ENCODE measurements at regions not wholly inside any gene's neighbourhood (a gene's known extent, or its start where the extent isn't known, plus 50 kb on each side); places are given as distances from the start of the nearest gene placed in this dataset.

- H3K9me3 Mint-ChIP-seq: peaks cover 0 to 2% (median 0%) of the 10 kb centered on the region in 7 donors
- H2AFZ ChIP-seq (ENCODE audit: insufficient read depth, low read depth, low read length, poor library complexity, severe bottlenecking): no peak overlapping the region
- no CpG with 5 or more reads among the region's 2 CpGs for WGBS (ENCODE audit: insufficient coverage)
- no peak overlapping the region for H3K9ac ChIP-seq (ENCODE audit: insufficient read depth, low read length, poor library complexity, severe bottlenecking)
- no peak overlapping the region for H3K27ac ChIP-seq (ENCODE audit: low read depth in 1 of 2, low read length in 2 of 2)
- no peaks in the 10 kb centered on the region for H3K36me3 Mint-ChIP-seq
- H3K9me3 ChIP-seq (replicated peaks in 1 of 2; ENCODE audit: control insufficient read depth in 1 of 2, insufficient read depth in 1 of 2, low read length in 2 of 2): no peaks in the 10 kb centered on the region
- no peaks in the 10 kb centered on the region for H3K36me3 ChIP-seq (replicated peaks in 1 of 2; ENCODE audit: control insufficient read depth in 1 of 2, insufficient read depth in 2 of 2, low read length in 2 of 2)
- no peak overlapping the region for H3K4me3 ChIP-seq (replicated peaks in 1 of 3; ENCODE audit: low read depth in 2 of 3, low read length in 3 of 3)
- intact Hi-C loops (cut with micrococcal nuclease): no loop called here
- H3K4me3 Mint-ChIP-seq: no peak overlapping the region
- no peak overlapping the region for H3K27ac Mint-ChIP-seq
- no peak for TF ChIP-seq CTCF (IDR thresholded peaks at IDR 0.05)
- H3K27me3 ChIP-seq (ENCODE audit: control insufficient read depth in 2 of 2, insufficient read depth in 2 of 2, low read length in 2 of 2): no peaks in the 10 kb centered on the region
- DNase-seq: no peak
- no peaks in the 10 kb centered on the region for H3K79me2 ChIP-seq (ENCODE audit: insufficient read depth, low read length)
- H3K4me2 ChIP-seq (replicated peaks; ENCODE audit: extremely low read depth, low read length, poor library complexity, severe bottlenecking): no peak overlapping the region
- H3K4me1 ChIP-seq (ENCODE audit: control insufficient read depth in 1 of 2, insufficient read depth in 2 of 2, low read length in 2 of 2): no peaks in the 10 kb centered on the region
- H3K4me1 Mint-ChIP-seq: no peaks in the 10 kb centered on the region
- no peaks in the 10 kb centered on the region for H3K27me3 Mint-ChIP-seq (ENCODE audit: low read depth in 3 of 3)
- no peaks in the 10 kb centered on the region for H4K20me1 ChIP-seq (ENCODE audit: insufficient read depth, low read length)
These were observed 170.6 kb downstream of the KDR start for GRCh38 chr4:54954656-54955388.

GRCh38 chr4:54946741-54947140 lies 178.7 kb downstream of the KDR start:
- peaks cover 0 to 4% (median 0%) of the 10 kb centered on the region in 7 donors for H3K9me3 Mint-ChIP-seq
- Histone ChIP-seq H3K27ac (ENCODE audit: low read depth in 1 of 2, low read length in 2 of 2) (no peak overlapping the region), H4K20me1 (ENCODE audit: insufficient read depth, low read length) (no peaks in the 10 kb centered on the region), H3K9ac (ENCODE audit: insufficient read depth, low read length, poor library complexity, severe bottlenecking) (no peak overlapping the region), H3K79me2 (ENCODE audit: insufficient read depth, low read length) (no peaks in the 10 kb centered on the region), H3K36me3 (replicated peaks in 1 of 2; ENCODE audit: control insufficient read depth in 1 of 2, insufficient read depth in 2 of 2, low read length in 2 of 2) (no peaks in the 10 kb centered on the region), H3K4me3 (replicated peaks in 1 of 3; ENCODE audit: low read depth in 2 of 3, low read length in 3 of 3) (no peak overlapping the region), H3K4me1 (ENCODE audit: control insufficient read depth in 1 of 2, insufficient read depth in 2 of 2, low read length in 2 of 2) (peaks cover 9 to 13% of the 10 kb centered on the region in 2 donors), H3K9me3 (replicated peaks in 1 of 2; ENCODE audit: control insufficient read depth in 1 of 2, insufficient read depth in 1 of 2, low read length in 2 of 2) (no peaks in the 10 kb centered on the region), H3K27me3 (ENCODE audit: control insufficient read depth in 2 of 2, insufficient read depth in 2 of 2, low read length in 2 of 2) (no peaks in the 10 kb centered on the region), H2AFZ (ENCODE audit: insufficient read depth, low read depth, low read length, poor library complexity, severe bottlenecking) (no peak overlapping the region), H3K4me2 (replicated peaks; ENCODE audit: extremely low read depth, low read length, poor library complexity, severe bottlenecking) (no peak overlapping the region)
- no peak for DNase-seq
- H3K4me3 Mint-ChIP-seq: no peak overlapping the region
- no CpG with 5 or more reads among the region's 1 CpG for WGBS (ENCODE audit: insufficient coverage)
- H3K4me1 Mint-ChIP-seq: peaks cover 23% of the 10 kb centered on the region
- H3K36me3 Mint-ChIP-seq: no peaks in the 10 kb centered on the region
- H3K27ac Mint-ChIP-seq: no peak overlapping the region
- H3K27me3 Mint-ChIP-seq (ENCODE audit: low read depth in 3 of 3): no peaks in the 10 kb centered on the region
- no peak for TF ChIP-seq CTCF (IDR thresholded peaks at IDR 0.05)
- intact Hi-C loops (cut with micrococcal nuclease): no loop called here

All from CD14-positive monocyte (primary cell).